GM18858 (cell line): ENCODE measurements at regions not wholly inside any gene's neighbourhood (a gene's known extent, or its start where the extent isn't known, plus 50 kb on each side); places are given as distances from the start of the nearest gene placed in this dataset.

Experiments
- ATAC-seq: cut with Tn5 transposase; IDR thresholded peaks from one replicate; pipeline ENCODE4 v1.9.1; 2021; ENCODE audit not compliant: unreplicated experiment

DNA sequence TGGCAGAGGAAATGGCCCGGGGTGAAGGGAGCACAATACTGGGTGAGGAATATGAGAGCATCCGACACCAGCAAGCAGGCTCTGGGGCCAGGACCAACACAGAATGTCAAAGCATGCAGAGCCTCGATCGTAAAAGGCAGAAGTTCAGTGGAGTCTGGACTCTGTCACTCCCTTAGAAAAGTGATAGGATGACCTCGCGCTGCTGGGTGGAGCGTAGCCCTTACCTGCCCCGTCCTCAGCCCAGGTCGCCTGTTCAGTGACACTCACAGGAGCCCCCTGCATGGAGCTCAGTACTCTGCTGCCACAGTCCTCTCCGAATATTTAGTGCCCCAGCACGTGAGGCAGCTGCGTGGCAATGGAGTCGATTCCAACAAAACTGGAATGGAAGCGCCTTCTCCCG lies 236.7 kb upstream of the MYT1L start:
- no peak for ATAC-seq

DNA sequence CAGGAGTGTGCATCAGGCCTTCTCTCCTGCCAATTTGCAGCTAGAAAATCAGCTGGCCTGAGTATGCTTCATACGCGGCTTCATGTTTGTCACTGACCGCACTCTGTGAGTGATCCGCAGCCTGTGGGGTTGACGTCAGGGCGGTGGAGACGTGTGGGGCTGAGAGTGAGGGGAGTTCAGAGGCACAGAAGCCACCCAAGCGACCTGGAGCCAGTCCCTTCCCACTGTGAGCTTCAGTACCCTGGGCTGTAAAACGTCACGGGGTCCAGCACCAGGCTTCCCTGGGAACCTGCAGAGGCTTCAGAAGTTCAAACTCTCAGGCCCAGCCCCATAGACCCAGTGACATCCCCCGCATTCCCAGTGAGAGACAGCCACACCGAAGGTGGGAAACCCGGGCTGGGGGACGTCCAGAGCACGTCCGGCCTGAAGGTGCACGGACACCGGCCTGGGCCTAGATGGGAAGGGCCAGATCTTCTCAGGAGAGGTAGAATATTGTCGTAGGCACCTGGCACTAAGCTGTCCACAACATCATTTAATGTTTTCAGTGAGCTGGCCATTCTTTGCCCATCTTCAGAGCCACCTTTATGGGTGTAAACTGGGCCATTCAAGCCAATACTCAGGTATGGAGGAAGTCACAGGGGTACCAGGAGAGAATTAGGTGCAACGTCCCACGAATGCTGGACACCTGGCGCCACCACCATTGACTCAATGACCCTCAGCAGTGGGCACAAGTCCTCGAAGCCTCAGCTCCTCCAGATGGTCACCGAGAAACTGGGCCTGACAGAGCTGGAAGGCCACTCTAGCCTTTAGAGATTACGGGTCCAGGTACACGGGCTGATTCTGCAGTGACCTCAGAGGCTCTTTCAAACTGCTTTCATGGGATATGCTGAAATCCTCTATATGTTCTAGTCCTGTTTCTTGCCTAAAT lies 235.6 kb upstream of the MYT1L start:
- ATAC-seq: no peak

DNA sequence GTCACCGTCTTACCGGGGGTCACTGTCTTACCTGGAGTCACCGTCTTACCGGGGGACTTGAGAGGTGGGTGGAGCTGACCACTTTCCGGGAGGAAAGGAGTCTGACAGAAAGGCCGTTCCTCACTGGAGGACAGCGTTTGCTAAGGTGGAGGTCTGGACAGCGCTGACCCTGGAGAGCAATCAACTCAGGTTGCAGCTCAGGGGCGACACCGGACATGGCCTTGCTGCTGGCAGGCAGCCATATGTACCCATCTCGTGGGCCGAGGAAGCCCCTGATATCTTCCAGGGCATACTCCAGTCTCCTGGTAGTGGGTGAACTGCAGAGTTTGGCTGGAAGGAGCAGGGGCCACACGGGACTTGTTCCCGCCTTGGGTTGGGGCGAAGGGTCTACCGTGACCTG lies 234.6 kb upstream of the MYT1L start:
- no peak for ATAC-seq

DNA sequence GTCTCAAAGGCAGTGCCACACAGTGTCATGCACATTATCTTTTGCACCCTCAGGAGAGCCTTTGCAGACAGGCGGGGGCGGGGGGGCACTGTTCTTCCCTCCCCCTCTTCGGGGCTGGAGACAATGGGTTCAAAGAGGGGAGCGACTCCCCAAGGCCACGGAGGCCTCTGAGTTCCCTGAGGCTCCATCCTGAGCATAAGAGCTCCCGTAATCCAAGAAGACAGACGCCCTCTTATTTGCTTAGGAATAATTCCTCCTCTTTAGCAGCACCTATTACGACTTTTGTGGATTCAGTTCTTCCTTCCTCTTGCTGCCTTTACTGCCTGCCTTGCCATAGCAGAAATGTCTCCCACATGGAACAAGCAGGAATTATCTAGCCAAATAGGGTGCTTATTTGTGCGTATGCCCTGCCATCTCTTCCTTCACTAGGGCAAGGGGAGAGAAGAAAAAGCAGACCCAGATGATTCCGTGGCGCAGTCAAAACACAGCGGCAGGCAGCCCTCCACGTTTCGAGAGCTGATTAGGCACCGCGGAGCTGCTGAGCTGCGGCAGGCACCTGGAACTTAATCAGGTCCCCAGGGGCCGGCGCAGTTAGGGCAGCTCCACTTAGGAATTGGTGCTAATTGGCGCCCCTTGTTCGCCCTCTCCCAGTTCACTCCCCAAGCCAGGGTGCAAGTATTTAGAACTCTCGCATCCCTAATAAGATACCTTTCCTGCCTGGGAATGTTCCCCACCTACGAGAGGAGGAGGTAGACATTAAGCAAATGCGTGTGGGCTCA lies 233.4 kb upstream of the MYT1L start:
- ATAC-seq: no peak

DNA sequence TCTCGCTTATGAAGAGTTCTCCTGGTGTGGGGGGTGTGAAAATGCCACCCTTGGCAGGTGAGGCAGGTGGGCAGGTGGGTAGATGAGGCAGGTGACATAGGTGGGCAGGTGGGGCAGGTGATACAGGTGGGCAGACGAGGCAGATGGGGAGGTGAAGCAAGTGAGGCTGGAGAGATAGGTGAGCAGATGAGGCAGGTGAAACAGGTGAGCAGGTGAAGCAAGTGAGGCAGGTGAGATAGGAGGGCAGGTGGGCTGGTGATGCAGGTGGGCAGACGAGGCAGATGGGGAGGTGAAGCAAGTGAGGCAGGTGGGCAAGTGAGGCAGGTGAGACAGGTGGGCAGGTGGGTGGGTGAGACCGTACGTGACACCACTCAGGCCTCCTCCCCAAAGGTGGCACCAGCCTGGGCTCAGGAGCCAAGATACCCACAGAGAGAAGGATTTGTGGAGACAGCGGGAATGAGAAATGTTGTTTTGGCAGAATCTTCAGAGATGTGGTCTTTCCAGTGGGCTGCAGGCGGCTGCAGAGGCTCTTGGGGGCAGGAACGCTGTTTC lies 232.3 kb upstream of the MYT1L start:
- no peak for ATAC-seq

DNA sequence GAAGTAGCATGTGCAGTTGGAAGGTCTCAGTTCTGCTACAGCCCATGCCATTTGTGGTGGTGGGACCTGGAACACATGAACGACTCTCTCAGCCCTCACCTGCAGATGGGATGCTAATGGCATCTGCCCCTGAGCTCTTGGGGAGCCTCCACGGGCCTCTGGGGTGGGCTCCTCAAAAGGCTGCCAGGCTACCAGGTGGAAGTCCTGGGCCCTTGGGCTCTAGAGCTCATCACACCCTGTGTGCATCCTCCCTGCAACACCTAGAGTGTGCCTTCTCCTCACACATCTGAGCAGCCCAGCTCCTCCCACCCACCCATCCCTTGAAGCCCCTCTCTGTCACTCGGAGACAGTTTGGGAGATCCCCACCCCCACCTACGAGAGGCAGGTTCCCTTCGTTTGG lies 231.8 kb upstream of the MYT1L start:
- no peak for ATAC-seq

DNA sequence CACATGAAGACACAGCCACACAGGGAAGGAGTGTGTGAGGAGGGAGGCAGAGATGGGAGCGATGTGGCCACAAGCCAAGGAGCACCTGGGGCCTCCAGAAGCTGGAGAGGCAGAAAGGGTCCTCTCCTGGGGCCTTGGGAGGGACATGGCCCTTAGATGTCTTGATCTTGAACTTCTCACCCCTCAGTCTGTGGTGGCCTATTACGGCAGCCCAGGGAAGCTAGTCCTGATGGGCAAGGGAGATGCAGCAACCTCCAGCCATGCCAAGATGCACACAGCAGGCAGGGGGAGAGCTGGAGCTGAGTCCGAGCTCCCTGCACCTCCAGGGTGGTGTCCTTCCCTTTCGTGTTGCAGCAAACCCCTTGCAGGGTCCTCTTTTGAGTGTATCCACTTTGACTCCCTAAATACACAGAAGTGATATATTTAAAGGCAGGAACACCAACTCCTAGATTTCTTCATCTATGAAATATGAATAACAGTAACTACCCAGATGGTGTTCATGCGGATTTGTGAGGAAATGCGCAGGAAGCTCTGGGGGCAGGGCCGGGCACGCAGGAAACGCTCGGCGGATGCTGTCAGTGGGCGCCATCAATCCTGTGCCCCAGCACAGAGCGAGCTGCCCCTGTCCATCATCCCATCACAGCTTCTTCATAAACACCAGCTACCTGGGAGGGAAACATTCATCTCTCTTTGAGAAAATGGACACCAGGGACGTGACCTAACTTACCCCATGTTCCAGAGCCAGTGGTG lies 230.4 kb upstream of the MYT1L start:
- ATAC-seq: no peak

DNA sequence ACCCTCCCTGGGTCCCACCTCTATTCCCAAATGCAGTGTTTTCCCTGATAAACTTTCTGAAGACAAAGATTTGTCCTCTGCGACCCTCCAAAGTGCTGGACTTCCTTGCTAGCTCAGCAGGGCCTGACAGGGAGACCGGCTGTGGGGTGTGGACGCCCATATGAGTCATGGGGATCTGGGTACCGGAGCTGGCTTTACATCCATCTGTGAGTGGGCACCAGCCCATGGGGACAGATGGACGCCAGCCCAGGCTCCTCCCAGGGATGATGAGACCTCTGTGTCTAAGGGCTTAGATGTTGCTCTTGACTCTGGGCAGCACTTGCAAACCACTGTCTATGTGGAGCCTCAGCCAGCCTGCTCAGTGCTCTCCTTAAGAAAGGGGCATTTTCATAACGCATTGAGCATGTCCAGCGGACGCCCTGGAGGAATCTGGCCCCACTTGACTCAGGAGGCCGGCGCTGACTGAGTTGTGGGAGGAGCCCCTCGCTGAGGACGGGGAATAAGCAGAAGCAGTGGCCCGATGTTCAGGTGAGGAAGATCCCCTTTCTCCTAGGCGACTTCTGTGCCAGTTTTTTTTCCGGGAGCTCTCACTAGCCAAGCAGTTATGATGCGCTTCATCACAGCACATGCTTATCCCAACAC lies 229.4 kb upstream of the MYT1L start:
- ATAC-seq: no peak

DNA sequence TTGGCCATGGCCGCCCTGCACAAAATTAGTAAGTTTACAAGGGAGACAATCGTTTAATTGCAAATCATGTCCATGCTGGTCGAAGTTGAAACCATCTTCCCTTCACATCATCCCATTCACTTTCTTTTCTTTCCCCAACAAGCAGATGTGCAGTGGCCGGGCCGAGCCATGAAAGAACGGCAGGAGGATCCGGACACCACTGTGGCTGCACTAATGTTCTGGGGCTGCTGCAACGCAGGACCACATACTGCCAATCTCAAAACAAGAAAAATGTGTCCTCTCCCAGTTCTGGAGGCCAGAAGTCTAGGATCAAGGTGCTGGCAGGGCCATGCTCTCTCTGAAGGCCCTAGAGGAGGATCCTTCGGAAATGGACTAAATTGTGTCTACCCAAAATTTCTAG lies 227.4 kb upstream of the MYT1L start:
- no peak for ATAC-seq

DNA sequence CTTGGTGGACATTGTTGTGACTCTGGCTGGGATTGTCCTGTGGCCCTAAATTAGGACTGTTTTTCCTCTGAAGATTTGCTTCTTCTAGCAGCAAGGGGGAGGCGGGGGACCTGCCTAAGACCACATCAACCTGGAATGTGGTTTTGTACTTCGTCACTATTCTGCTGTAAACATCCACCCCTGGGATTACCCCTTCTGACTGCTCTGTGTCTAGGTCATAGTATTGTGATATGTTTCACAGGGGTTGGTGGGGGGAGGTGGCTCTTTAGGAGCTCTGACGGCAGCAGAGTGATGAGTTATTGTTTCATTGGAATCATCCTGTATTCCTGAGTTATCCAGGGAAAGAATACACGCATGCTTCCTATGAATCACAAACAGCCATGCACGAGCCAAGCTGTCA lies 226.4 kb upstream of the MYT1L start:
- ATAC-seq: no peak

DNA sequence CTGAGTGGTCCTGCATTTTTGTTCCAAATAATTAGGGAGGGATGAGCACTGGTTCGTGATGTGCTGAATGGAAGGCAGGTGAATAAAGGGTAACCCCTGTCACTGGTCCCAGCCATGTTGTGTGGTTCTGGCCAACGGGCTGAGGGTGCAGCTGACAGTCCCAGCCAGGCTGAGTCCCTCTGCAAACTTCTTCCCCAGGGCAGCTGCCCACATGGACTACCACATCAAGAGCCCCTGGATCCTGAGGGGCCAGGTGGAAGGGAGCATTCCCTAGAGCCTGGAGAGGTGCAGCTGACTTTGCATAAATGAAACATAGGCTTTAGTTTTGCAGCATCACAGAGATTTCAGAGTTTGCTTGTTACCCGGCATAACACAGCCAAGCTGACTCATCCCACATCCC lies 219.8 kb upstream of the MYT1L start:
- ATAC-seq: no peak

DNA sequence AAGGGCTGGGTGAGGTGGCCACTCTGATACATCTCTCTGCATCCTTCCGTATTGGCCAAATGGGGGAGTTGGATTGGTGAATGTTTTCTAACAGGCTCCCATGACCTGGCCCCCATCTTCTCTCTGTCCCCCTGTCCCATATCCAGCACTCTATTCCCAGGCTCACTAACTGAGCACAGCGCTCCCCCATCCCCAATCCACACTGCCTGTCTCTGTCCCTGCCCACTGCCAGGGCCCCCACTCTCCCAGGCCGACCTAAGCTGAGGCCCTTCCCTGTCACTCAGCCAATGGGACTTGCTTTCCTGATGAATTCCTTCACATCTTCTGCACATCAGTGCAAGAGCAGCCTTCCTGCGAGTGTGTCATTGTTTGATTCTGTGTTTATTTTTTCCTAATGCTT lies 216.8 kb upstream of the MYT1L start:
- no peak for ATAC-seq

DNA sequence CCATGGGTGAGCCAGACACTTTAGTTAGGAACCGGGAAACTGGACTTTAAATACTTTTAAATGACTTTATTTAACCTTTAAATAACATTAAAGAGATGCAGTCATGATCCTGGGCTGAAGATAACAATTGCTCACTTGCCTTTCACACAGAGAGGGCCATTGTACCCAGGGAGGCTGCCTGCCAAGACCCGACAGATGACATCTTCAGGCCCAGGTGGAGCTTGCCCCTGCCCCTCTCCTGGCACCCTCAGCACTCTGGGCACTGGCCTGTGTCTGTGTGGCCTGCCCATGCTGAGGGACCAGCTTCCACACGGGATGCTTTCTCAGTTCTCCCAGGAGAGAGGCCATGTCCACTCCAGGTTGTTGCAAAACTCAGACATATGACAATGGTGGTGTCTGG lies 216.4 kb upstream of the MYT1L start:
- no peak for ATAC-seq

DNA sequence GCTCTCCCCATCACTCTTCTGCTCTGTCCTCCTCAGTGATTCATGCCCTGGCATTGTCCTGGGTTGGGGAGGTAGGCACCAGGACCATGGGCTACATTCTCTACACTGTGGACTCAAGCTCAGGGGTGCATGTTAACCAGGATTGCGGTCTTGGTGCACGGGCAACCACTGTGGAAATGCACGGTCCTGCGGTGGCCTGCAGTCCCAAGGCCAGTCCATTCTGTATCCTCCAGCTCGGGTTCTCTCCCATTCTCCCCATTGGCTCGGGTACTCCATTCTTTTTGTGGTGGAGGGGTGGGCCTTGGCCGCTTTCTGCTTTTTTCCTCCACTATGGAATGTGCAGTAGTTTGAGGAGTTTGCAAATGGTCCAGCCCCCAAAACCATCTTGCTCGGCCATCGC lies 215.0 kb upstream of the MYT1L start:
- no peak for ATAC-seq

DNA sequence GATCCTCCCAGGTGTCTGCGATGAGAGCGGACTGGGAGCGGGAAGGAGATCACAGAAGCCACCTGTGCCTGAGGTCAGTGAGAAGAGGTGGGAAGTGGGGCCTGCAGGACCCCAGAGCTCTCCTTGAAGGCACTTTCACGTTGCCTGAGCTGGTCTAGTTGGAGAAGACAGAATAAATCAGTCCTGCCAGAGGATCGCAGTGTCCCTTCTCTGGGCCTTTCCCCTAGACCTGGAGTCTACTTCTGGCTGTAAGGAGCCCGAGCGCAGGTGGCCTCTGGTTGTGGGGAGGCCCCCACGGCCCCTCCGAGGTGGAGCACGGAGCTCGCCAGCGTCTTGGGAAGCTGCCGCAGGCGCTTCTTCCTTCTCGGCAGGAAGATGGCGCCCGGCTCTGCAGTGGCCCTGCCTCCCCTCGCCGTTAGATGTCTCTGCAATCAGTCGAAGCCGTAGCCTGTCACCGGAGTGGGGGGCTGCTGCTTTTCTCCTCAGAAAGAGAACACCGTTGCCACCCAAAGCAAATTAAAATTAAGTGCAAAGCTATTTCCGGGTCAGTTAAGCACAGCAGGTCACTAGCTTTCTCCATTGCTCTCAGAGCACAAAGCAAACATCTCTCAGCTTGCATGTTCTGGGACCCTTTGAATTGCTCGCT lies 212.0 kb upstream of the MYT1L start:
- ATAC-seq: no peak

DNA sequence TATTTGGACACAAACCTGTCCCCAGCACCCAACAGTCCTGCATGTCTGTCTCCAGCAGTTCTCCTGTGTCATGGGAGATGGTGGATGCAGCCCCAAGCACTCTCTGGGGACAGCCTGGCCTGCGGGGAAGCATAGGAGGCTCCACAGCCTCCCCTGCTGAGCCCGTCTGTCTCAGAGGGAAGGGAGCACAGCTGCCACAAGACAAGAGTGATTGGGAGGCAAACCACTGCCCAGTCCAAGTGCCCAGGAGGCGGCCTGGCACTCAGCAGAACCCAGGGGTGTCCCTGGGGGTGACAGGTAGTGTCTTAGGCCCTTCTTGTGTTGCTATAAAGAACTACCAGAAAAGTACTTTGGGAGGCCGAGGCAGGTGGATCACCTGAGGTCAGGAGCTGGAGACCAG lies 211.2 kb upstream of the MYT1L start:
- ATAC-seq: no peak

DNA sequence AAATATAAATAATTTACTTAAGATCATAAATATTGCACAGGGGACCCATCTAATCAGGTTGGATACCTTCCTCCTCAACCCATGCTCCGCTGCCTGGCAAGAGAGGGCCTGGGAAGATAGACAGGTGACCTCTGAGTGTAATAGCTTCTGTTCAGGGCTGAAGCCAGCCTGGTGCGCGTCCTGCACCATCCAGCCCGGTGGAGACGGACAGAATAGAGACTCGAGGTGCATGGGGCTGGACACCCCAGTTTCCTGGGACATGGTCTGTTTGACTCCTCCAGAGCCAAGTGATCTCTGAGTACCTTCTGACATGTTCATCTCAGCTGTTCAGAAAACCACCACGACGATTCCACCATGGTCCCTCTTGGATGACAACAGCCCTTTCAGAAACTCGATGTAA lies 209.3 kb upstream of the MYT1L start:
- no peak for ATAC-seq

DNA sequence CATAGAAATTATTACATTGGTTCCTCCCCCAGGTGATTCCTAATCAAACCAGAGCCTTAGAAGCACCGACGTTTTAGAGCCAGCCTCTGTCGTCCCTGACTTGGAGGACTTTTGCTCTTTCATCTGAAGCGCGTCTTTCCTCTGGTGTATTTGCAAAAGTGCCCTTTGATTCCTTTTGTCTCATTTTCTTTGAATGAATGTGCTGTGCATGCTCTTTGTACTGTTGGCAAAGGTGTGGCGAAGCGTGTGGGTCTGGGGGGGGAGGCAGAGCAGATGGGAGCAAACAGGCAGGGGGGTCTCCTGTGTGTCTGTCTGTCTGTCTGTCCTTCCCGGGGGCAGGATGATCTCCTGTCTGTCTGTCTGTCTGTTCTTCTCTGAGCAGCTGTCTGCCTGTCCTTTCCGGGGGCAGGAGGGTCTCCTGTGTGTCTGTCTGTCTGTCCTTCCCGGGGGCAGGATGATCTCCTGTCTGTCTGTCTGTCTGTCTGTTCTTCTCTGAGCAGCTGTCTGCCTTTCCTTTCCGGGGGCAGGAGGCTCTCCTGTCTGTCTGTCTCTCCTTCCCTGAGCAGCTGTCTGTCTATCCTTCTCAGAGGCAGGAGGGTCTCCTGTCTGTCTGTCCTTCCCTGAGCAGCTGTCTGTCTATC lies 205.5 kb upstream of the MYT1L start:
- ATAC-seq: no peak

DNA sequence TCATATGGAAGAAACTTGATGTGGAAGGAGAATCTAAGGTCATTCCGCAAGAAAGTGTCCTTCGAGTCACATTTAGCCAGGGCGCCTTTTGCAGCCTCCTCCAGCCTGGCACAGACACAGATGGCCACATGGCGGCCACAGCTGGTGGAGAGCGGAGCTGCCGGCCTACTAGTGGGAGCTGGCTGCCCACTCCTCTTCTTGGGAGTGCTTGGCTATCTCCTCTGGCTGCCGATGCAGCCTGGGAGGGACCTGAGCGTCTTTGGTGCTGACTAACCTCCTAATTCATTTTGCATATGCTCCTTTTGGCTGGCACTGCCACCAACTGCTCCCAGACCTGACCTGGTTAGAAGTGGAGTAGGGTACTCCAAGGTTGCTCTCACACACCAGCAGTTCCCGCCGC lies 199.3 kb upstream of the MYT1L start:
- no peak for ATAC-seq

DNA sequence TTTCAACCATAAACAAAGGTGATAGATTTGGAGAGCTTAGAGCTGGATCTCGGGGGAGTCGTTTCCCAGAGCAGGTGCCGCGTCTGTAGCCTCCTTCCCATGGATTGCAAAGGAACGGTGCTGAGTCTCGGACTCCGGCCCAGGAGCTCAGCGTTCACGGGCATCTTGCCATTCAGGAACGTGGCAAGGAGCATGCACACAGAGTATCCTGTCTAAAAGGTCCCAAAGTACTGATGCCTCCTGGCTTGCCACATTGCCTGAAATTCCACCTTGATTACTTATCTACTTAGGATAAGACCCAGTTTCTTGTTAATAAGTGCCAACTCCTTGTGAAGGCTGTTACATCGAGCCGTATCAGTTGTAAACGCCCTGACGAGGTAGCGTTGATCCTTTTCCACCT lies 197.8 kb upstream of the MYT1L start:
- no peak for ATAC-seq
